ENCODE measurements at regions not wholly inside any gene's neighbourhood (a gene's known extent, or its start where the extent isn't known, plus 50 kb on each side); places are given as distances from the start of the nearest gene placed in this dataset.

DNA sequence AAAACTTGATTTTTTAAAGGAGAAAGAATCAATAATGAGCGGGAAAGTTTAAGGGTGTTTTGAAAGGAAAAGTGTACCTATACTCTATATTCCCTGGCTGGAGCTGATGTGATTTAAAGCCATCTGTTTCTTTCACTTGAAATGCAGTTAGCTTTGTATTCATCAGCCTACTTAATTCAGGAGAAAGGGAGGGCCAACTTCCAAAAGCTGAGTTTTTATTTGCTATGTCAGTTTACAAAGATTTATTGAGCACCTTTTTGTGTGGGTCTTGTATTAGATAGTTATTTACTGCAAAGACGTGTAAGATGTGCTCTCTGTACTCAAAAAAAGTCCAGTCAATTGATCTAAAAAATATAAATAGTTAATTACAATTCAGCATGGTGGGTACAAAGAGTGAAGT, 176.2 kb upstream of the GOLIM4 start:
- TF ChIP-seq, protein P1, sequence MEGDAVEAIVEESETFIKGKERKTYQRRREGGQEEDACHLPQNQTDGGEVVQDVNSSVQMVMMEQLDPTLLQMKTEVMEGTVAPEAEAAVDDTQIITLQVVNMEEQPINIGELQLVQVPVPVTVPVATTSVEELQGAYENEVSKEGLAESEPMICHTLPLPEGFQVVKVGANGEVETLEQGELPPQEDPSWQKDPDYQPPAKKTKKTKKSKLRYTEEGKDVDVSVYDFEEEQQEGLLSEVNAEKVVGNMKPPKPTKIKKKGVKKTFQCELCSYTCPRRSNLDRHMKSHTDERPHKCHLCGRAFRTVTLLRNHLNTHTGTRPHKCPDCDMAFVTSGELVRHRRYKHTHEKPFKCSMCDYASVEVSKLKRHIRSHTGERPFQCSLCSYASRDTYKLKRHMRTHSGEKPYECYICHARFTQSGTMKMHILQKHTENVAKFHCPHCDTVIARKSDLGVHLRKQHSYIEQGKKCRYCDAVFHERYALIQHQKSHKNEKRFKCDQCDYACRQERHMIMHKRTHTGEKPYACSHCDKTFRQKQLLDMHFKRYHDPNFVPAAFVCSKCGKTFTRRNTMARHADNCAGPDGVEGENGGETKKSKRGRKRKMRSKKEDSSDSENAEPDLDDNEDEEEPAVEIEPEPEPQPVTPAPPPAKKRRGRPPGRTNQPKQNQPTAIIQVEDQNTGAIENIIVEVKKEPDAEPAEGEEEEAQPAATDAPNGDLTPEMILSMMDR (IDR thresholded peaks at IDR 0.05), result no peak
- no peak for TF ChIP-seq POLR2A (IDR thresholded peaks at IDR 0.05)

Measured in ovary (tissue), 3 donors.